NAMALWA (cell line): ENCODE measurements at regions not wholly inside any gene's neighbourhood (a gene's known extent, or its start where the extent isn't known, plus 50 kb on each side); places are given as distances from the start of the nearest gene placed in this dataset.
A peak's percentile ranks its signal among the peaks of the same experiment; 100 is the strongest.

Experiments used
- DNase-seq: peaks from one replicate; pipeline ENCODE4 v3.0.0-alpha.2; 2015; ENCODE audit warnings: low spot score

DNA sequence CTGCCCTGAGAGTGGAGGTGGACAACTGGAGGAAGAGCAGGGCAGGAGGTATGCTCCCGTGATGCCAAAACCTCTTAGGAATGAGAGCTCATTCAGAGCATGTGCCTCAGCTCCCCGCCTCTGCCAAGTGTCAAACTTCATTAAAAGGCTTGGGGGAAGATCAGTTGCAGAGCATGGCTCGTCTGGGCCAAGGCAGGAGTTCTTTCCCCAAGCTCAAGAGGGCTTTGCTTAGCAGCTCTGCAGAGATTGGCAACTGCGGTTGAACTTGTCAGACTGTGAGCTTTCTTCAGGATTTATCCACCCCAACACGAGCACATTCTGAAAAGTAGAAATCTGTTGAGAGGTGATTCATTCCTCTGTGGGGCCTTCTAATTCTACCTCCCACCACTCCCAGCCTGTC lies 248.1 kb downstream of the HS3ST3A1 start:
- DNase-seq = no peak

DNA sequence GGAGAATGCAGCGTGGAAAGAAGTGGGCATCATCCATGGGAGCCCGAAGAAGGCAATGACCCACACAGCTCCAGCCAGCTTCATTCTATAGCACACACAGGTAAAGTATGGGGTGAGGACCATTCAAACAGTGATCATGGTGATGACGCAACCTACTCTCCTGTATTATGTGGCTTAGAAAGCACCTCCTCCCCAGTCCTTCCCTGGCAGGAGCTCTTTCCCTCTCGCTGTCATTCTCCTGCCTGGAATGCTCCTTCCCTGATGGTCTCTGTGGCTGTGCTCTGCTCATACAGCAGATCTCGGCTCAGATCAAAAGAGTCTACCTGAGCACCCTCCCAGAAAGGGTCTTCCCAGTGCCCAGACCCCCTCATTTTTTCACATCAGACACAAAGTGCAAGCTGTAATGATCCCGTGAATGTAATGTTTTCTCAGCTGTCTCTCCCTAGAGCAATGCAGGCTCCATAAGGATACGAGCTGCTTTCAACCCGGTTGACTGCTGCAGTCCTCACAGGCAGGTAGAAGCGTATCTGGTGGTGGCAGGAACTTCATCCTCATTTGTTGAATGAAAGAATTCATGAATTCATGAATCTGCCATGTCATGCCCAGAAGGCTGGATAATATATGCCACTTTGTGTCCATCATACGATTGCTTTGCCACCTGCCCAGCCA lies 248.8 kb downstream of the HS3ST3A1 start:
- no peak for DNase-seq

DNA sequence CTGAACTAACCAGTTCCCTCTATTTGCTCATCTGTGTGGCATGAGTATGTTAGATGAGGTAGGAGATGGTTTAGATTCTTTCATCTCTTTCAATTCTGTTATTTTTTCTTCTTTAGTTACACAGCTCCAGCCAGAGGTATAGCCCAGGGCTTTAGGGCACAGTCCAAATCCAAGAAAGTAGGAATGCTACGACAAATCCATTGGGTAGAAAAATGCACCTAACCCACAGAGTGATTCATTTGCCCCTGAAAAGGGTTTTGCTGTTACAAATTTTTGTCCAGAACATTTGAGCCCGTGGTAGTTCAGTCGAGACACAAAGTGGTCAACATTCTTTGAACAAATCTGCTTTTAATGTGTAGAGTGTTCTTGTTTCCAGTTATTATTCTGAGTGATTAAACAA lies 250.7 kb downstream of the HS3ST3A1 start:
- DNase-seq = no peak

DNA sequence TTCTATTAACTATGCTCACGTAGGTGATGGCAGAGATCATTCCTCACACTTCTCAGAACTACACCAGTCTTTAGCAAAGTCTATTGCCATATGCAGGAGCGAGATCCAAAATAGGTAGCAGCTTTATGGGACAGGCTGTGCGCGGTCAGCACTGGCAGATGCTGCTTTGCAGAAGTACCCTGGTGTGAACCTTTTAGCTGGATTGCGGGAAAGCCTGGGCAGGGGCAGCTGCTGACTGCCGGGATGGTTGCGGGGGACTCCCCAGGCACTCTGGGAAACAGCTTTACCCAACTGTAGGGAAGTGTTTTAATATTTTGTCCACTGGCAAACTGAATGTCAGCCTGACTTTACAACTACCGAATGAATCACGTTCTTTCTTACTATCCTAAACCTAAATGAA lies 251.3 kb downstream of the HS3ST3A1 start:
- DNase-seq = no peak

DNA sequence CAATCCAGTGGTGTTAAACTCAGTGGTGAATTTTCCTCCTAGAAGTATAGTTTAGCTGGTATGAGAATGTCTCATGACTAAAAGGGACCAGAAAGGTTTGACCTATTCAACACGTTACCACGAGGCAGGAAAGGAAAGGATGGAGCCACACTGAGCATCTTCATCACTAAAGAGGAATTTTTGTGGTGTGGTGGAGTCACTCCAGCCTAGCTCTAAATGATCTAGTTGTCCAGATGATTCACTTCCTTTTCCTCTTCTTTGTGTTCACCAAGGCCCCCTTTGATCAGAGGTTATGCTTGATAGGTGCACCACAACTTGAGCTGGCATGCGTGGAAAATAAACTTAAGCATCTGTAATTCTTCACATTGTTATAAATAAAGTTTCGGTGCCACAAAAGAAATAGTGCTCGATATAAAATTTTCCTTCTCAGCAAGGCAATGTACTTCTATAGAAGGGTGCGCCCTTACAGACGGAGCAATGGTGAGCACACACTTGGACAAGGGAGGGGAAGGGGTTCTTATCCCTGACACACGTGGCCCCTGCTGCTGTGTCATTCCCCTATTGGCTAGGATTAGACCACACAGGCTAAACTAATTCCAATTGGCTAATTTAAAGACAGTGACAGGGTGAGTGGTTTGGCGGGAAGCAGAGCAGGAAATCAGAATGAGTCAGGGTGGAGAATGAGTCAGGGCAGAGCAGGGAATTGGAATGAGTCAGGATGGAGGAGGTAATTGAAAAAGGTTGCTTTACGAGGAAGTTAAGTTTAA lies 254.6 kb downstream of the HS3ST3A1 start:
- no peak for DNase-seq

DNA sequence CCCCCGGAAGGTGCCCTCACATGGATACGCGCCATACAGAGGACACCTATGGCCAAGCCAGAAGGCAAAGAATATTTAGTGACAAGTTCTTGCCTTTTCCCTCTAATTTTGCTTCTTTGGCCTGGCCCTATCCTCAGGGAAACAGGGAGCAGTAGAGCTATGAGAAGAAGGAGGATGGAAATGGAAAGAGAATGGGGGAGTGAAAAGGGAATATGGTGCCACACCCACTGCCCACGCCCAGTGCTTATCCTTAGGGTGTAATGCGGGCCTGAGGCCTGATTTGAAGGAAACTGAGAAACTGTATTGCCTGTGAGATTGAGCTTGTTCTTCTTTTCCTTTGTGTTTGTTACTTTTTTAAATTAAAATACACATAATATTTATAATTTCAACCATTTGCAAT lies 255.1 kb downstream of the HS3ST3A1 start:
- no peak for DNase-seq

DNA sequence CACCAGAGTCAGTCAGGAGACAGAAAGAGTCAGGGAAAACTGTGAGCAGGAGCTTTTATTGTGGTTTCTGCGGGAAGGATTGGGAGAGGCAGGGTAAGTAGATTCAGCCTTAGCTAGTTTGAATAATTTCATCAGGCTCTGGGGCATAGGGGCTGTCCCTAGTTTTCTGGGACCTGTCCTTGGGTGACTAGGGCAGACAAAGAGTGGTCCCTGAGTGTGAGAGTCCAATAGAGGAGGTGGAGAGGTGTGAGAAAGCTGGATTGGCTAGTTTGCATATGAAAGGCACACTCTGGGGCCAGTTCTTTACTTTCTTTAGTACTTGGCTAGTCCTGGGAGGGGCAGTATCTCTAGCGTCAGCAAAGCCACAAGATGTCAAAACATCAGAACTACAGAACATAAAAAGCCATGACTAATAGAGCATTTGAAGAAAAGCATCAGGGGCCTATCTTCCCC lies 255.6 kb downstream of the HS3ST3A1 start:
- DNase-seq = no peak

DNA sequence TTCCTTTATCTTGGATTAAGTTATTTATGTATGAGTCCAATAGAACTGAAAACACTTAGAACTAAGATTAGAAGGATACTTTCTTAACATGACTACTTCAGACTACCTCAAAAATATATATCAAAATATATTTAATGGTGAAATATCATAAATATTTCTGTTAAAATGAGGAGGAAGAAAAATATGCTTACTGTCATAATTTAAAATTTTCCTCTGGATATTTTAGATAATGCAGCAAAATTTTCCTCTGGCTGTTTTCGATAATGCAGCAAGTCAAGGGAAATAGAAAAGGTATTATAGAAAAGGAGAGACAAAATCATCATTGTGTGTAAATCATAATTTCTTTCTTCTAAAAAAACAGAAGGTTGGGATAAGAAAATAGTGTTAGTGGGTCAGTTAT lies 263.3 kb downstream of the HS3ST3A1 start:
- DNase-seq = no peak

DNA sequence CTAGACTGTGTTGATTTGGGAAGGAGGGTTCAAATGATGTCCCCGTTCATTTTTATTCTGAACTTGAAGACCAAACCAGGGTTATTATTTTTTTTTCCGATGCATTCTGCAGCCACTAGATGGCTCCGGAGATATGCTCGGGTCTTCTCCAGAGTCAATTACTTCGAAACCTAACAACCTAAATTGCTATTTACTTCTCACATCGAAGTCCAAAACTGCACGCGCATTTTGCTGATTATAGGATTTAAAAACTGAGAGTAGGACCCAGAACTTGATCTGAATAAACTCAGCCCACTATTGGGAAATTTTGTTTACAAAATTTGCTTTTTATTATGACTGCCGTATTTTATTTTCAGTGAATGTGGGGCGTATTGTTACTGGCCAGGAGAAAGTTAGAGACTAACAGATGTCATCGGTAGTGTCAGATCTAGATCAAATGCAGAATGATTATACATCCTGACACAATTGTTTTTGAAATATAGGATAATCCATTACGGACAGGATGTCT lies 263.8 kb downstream of the HS3ST3A1 start:
- peak; percentile 44 for DNase-seq

DNA sequence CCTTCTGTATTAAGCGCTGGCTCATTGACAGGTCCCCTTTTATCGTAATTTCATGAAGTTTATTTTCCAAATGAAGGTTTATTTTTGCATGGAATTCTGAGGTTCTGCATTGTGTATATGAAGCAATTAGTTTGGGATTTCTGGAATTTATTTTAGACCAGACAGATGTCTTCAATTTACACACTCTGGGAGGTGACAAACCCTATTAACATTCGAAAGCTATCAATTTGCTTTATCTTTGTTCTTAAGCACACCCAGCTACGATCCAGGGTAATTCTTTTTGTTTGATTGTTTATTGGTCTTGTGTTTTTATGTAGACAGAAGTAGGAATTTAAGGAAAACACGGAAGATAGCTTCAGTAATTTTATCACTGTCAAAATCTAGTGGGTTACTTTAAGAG lies 264.6 kb downstream of the HS3ST3A1 start:
- DNase-seq = no peak

DNA sequence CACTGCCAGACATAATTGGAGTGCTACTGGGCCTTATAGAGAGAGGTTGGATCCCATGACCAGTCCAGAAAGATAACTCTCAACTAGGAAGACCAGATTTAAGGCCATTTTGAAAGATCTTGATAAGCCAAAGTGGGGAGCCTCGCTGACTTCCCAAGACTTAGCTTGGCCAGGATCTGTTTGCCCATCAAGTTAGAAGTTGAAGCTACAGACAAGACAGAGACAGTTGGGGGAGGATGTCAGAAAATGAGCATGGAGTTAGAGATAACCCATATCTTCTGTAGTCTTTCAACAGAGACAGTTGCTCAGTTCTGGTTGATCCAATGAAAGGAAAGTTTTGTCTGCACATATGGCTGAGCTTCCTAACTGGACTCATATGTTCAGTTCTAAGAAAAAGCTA lies 267.4 kb downstream of the HS3ST3A1 start:
- no peak for DNase-seq

DNA sequence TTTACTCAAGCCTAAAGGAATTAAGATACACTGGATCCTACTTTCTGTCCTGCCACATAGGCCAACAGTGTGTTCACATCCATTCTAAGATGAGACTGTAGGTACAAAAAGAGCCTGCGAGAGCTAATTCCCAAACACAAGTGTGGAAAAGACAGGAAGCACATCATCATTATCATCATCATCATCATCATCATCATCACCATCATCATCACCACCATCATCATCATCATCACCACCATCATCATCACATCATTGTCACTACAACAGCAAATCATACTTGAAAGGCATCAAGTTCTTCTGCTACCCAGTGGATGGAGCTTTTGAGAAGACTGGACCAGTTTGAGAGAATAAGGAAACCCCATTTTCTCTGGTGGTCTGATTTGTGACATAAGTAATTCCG lies 268.1 kb downstream of the HS3ST3A1 start:
- DNase-seq = no peak

DNA sequence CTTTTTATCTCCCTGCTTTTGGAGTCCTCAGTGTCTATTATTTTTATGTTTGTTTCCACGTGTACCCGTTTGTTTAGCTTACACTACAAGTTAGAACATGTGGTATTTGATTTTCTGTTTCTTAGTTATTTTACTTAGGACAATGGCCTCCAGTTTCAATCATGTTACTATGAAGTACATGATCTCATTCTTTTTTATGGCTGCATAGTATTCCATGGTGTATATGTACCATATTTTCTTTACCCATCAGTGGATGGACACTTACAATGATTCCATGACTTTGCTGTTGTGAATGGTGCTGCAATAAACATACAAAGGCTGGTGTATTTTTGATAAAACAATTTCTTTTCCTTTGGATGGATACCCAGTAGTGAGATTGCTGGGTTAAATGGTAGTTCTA lies 269.5 kb downstream of the HS3ST3A1 start:
- no peak for DNase-seq

DNA sequence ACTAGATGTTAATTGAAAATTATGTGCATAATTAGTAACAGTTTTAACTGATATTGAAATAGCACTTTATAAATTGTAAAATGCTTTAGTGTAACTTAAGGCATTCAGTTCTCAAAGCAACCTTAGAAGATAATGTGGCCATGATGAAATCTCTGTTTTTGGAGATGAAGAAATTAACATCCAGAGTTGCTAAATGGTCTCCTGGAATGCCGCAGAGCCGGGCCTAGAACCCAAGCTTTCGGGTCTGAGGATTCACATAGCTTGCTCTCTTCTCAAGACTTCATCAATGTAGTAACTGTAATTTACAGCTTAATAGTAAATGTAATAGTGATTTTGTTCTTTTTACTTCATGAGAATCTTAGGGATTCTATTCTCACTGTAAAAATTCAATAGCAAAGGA lies 272.3 kb downstream of the HS3ST3A1 start:
- no peak for DNase-seq

DNA sequence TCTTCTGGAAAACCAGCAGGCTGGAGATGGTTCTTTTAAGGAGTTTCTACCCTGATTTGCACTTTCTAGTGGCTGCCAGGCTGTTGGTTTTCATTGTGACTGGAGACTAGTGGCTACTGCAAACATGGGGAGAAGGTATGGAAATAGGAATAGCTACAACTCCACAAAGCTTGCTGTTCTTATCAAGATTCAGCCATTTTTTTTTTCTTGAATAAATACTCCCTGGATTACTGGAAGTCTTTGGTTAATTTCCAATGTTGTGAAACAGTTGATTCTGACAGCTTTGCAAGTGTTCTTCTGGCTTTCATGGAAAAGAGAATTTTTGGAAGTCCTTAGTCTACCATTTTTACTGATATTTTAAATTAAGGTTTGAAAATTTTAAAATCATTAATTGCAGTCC lies 277.7 kb downstream of the HS3ST3A1 start:
- DNase-seq = no peak

DNA sequence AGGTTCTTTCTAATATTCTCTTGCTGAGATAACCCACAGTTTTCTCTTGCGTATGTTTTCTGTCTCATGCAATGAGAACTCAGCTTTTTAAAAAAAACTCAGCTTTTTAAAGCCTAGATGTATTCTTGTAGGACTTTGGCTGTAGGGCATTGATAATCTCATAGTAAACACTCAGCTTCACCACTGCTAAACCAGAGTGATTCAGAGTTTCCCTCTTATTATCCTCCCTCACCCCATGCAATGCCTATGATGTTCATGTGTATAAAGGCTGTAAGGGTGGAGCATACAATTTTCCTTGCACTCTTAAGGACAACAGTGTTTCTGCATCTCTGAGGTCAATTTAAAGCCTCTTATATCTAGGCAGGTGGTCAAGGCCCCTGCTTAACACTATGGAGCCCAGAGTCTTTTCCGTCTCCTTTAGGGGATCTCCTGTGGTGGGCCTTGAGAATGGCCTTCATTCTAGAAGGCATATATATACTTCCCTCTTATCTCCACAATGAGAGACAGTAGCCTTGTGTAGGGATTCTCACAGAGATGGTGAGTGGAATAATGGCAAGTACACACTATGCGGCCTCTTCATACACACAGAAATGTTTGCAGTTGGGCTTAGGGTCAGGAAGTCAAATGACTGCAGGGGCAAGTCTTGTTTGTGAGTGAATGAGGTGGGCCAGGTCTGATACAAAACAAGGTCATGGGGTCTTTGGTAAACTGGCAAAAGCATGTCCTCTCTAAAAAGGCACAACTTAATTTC lies 279.6 kb downstream of the HS3ST3A1 start:
- no peak for DNase-seq

DNA sequence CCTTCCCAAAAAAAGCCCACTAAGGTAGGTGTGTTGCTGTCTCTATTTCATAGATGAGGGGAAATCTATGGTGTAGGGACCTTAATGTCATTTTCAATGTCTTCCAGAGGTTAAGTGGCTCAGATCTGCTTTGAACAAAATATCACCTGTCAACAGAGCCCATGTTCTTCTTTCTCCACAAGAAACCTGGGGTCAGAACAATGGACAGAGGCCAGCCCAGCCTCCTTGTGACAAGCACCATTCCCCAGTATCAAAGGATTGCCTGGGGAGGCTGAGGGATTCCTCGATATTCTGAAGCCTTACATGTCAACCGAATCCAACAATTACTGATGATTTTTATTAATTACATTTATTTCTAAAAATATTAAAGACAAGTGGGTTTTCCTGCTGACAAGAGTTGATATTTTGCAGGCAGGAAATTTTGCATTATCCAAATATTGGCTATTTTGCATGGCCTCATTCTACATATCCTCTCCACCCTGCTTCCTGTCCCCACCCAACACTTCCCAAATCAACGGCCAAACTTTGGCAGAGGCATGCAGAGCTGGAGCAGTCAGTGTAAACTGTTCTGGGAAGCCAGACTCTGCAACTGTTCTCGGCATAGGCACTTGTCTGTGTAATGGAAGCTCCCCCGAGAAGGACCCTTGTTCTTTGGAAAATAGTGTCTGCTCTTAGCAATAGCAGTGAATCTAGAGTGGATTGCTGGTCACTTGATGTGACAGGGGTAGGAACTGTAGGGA lies 281.5 kb downstream of the HS3ST3A1 start:
- DNase-seq = no peak

DNA sequence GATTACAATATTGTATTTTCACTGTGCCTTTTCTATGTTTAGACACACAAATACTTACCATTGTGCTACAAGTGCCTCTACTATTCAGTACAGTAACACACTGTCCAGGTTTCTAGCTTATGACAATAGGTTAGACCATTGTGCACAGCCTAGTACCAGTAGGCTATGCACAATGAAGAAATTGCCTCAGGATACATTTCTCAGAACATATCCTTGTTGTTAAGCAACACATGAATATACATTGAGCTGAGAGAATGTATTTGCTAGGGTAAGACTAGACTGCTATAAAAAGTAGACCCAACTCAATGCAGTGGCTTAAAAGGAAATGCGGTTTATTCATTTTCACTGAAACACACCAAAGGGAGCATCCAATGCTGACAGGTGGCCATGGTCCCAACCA lies 285.1 kb downstream of the HS3ST3A1 start:
- no peak for DNase-seq

DNA sequence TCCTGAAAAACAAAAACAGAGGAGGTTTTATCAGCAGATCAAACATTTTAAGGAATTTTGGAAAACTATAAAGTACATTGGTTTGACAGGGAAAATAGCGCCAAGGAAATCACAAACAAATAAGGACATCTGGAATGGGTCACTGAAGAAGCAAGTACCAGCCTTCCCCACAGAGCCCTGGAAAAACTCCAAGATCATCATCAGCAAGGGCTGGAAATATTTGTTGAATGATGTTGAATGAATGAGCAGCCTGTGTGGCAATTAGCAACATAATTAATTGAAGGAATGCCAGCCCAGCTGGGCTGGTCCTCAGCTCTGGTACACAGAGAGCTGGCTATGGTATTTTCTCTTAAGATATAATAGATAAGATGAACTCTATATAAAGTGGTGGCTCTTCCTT lies 290.4 kb downstream of the HS3ST3A1 start:
- no peak for DNase-seq

DNA sequence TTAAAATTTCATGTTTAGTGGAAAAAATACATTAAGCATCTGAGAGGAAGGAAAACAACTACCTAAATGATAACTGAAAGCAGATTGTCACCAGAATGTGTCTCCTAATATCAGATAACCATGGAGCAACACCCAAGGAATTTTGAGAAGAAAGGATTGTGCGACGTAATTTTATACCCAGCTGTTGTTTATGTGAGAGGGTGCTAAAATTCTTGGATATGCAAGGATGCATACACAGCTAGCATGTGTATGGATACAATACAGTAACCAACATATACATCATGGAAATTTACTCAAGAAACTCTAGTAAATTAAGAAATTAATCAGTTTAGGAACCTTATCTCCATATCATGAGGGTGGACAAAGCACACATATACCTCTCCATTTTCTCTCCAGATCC lies 290.9 kb downstream of the HS3ST3A1 start:
- DNase-seq = no peak

DNA sequence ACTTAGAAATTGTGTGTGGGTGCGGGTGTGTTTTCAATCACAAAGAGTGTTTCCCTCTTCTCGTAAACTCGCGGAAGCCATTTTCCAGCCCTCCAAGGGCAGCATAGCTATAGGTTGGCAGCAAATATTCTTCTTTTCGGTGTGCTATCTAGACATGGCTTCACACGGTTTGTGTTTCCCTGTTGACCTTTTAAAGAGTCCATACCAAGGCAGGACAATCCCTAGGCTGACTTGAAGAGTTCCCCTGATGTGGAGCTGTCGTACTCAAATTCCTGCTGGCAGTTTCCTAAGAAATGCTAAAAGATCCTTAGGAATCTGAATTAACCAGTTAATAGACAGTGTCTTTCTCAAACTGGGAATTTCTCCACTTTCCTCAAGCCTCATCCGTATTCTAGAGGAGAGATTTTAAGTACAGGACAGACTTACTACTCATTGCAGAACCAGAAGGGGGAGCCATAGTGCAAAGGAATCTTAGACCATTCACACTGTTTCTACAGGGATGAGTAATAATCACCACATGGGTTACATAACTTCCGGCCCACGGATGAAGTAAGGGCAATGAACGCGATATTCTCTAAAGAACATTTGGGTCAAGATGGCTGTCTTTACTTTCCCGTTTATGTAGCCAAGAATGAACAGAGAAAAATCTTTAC lies 288.6 kb upstream of the ELAC2 start:
- DNase-seq = peak; percentile 25

DNA sequence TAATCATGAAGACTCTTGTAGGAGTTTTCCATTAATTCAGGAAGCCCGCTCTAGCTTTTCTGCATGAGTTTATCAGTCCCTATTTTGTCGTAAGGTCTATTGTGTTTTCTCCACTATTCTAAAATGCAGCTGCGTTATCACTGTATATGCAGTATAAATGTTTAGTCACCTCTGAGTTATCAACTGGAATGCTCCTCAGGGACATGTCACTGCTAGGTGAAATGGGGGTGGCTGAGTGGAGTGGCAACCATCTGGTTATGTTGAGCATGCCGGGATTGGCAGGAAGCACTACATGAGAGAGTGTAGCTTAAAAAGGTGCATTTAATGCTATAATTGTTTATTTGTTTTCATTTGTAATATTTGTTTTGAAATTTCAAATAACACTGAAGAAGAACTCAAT lies 285.2 kb upstream of the ELAC2 start:
- no peak for DNase-seq
